CD14-positive monocyte (primary cell): ENCODE measurements at regions not wholly inside any gene's neighbourhood (a gene's known extent, or its start where the extent isn't known, plus 50 kb on each side); places are given as distances from the start of the nearest gene placed in this dataset.

ENCODE experiments used
- DNase-seq, 3 donors: peaks; one replicate each; pipeline ENCODE4 v3.0.0-alpha.2; 2011 to 2022
- H2AFZ ChIP-seq: 2 replicates; pipeline ENCODE4 v1.6.0; 2012; ENCODE audit warnings: mild to moderate bottlenecking, low read depth, low read length, inconsistent platforms; ENCODE audit not compliant: insufficient read depth, poor library complexity, severe bottlenecking
- H3K27ac ChIP-seq, 2 donors: 1 replicate in 1 of 2; 2 replicates in 1 of 2; pipeline ENCODE4 v1.5.1; 2012 to 2013; ENCODE audit warnings: low read length in 2 of 2, control low read depth in 1 of 2, inconsistent platforms in 1 of 2, low read depth in 1 of 2, mild to moderate bottlenecking in 1 of 2
- H3K27me3 ChIP-seq, 2 donors: one replicate each; pipeline versions ENCODE4 v1.6.0 to v1.6.1; 2011 to 2013; ENCODE audit warnings: low read length in 2 of 2; ENCODE audit not compliant: control insufficient read depth in 2 of 2, insufficient read depth in 2 of 2
- H3K36me3 ChIP-seq, 2 donors: replicated peaks in 1 of 2; 1 replicate in 1 of 2; 2 replicates in 1 of 2; pipeline versions ENCODE4 v1.5.1 to v1.6.1; 2012 to 2013; ENCODE audit warnings: low read length in 2 of 2, control low read depth in 1 of 2, inconsistent platforms in 1 of 2, mild to moderate bottlenecking in 1 of 2; ENCODE audit not compliant: insufficient read depth in 2 of 2, control insufficient read depth in 1 of 2
- H3K4me1 ChIP-seq, 2 donors: 1 replicate in 1 of 2; 2 replicates in 1 of 2; pipeline versions ENCODE4 v1.5.1 to v1.6.1; 2012 to 2013; ENCODE audit warnings: low read length in 2 of 2, control low read depth in 1 of 2, inconsistent platforms in 1 of 2, mild to moderate bottlenecking in 1 of 2, moderate library complexity in 1 of 2; ENCODE audit not compliant: insufficient read depth in 2 of 2, control insufficient read depth in 1 of 2
- H3K4me2 ChIP-seq: replicated peaks from 2 replicates; pipeline ENCODE3; 2012; ENCODE audit warnings: low read length, moderate library complexity, mild to moderate bottlenecking; ENCODE audit not compliant: poor library complexity, severe bottlenecking; ENCODE audit errors: extremely low read depth
- H3K4me3 ChIP-seq, 3 experiments: fragments of 200-600 bp in 1 of 3; sonication (generic) in 1 of 3; replicated peaks in 1 of 3; 1 replicate in 2 of 3; 2 replicates in 1 of 3; pipeline ENCODE4 v1.5.1; 2011 to 2013; ENCODE audit warnings: low read length in 3 of 3, mild to moderate bottlenecking in 3 of 3, control low read depth in 2 of 3, low read depth in 2 of 3, inconsistent platforms in 1 of 3, moderate library complexity in 1 of 3
- H3K79me2 ChIP-seq: 2 replicates; pipeline ENCODE4 v1.6.0; 2012; ENCODE audit warnings: mild to moderate bottlenecking, control low read depth, inconsistent platforms, low read length, moderate library complexity; ENCODE audit not compliant: insufficient read depth
- H3K9ac ChIP-seq: 2 replicates; pipeline ENCODE4 v1.6.0; 2017; ENCODE audit warnings: low read length, mild to moderate bottlenecking; ENCODE audit not compliant: insufficient read depth, poor library complexity, severe bottlenecking
- H3K9me3 ChIP-seq, 2 donors: replicated peaks in 1 of 2; 1 replicate in 1 of 2; 2 replicates in 1 of 2; pipeline versions ENCODE4 v1.5.1 to v1.6.1; 2012 to 2013; ENCODE audit warnings: low read length in 2 of 2, control low read depth in 1 of 2; ENCODE audit not compliant: control insufficient read depth in 1 of 2, insufficient read depth in 1 of 2
- H4K20me1 ChIP-seq: 2 replicates; pipeline ENCODE4 v1.6.0; 2012; ENCODE audit warnings: mild to moderate bottlenecking, low read length, control low read depth, moderate library complexity; ENCODE audit not compliant: insufficient read depth
- H3K27ac Mint-ChIP-seq, 7 donors: one replicate each; pipeline ENCODE4 v1.8.0; 2020; ENCODE audit warnings: mild to moderate bottlenecking in 7 of 7, mixed read lengths in 7 of 7, moderate library complexity in 6 of 7, inconsistent platforms in 2 of 7
- H3K27me3 Mint-ChIP-seq, 3 donors: one replicate each; pipeline ENCODE4 v1.8.0; 2021 to 2022; ENCODE audit warnings: low read depth in 3 of 3, mild to moderate bottlenecking in 3 of 3, mixed read lengths in 3 of 3, moderate library complexity in 3 of 3, inconsistent platforms in 1 of 3
- H3K36me3 Mint-ChIP-seq, 2 donors: one replicate each; pipeline ENCODE4 v1.8.0; 2020; ENCODE audit warnings: mixed read lengths in 2 of 2, inconsistent platforms in 1 of 2, mild to moderate bottlenecking in 1 of 2
- H3K4me1 Mint-ChIP-seq: one replicate; pipeline ENCODE4 v1.8.0; 2020; ENCODE audit warnings: mild to moderate bottlenecking, mixed read lengths
- H3K4me3 Mint-ChIP-seq, 2 donors: one replicate each; pipeline ENCODE4 v1.8.0; 2020; ENCODE audit warnings: mild to moderate bottlenecking in 2 of 2, mixed read lengths in 2 of 2, moderate library complexity in 1 of 2
- H3K9me3 Mint-ChIP-seq, 7 donors: one replicate each; pipeline ENCODE4 v1.8.0; 2020 to 2022; ENCODE audit warnings: mixed read lengths in 7 of 7, mild to moderate bottlenecking in 6 of 7, moderate library complexity in 6 of 7, inconsistent platforms in 2 of 7
- CTCF ChIP-seq: fragments of 200-600 bp; IDR thresholded peaks from one replicate; pipeline ENCODE4 v1.8.0; 2022; ENCODE audit warnings: antibody characterized with exemption, mild to moderate bottlenecking
- WGBS: methylation state at CpG from one replicate; pipeline ENCODE4 v1.1.5; 2013; ENCODE audit warnings: missing lambda C conversion rate; ENCODE audit not compliant: insufficient coverage; 5-methylcytosine and 5-hydroxymethylcytosine counted together
- intact Hi-C, 2 donors: fragments of 100-400 bp; cut with micrococcal nuclease; formaldehyde crosslinking; loops; one replicate each; pipeline versions ENCODE4 v1.15.0 to v1.15.1; 2023

- Histone ChIP-seq H3K4me3 (no peak overlapping the region), H3K27me3 (no peaks in the 10 kb centered on the region), H3K4me1 (no peaks in the 10 kb centered on the region), H3K79me2 (no peaks in the 10 kb centered on the region), H3K36me3 (no peaks in the 10 kb centered on the region), H3K27ac (no peak overlapping the region), H3K4me2 (no peak overlapping the region), H2AFZ (no peak overlapping the region), H3K9ac (no peak overlapping the region), H3K9me3 (no peaks in the 10 kb centered on the region), H4K20me1 (no peaks in the 10 kb centered on the region)
- Mint-ChIP-seq H3K27me3 (peaks cover 2 to 3% (median 3%) of the 10 kb centered on the region in 3 donors), H3K9me3 (peaks cover 0 to 5% (median 0%) of the 10 kb centered on the region in 7 donors), H3K4me1 (no peaks in the 10 kb centered on the region), H3K36me3 (no peaks in the 10 kb centered on the region), H3K4me3 (no peak overlapping the region), H3K27ac (no peak overlapping the region)
- TF ChIP-seq CTCF, result no peak
- intact Hi-C loops, result no loop called here
- 100% methylated on average over 3 of the region's 5 CpGs for WGBS
- DNase-seq, result no peak
Measured at GRCh38 chr5:39775797-39776365, 351.1 kb upstream of the DAB2 start.

- no peak overlapping the region for H3K4me3 Mint-ChIP-seq
- no peaks in the 10 kb centered on the region for H3K4me1 Mint-ChIP-seq
- no peak for DNase-seq
- TF ChIP-seq CTCF, result no peak
- H3K9me3 Mint-ChIP-seq, result peaks cover 0 to 5% (median 0%) of the 10 kb centered on the region in 7 donors
- H3K4me3 ChIP-seq, result no peak overlapping the region
- WGBS, result no CpG with 5 or more reads among the region's 2 CpGs
- intact Hi-C loops, result no loop called here
- H3K4me2 ChIP-seq, result no peak overlapping the region
- no peak overlapping the region for H2AFZ ChIP-seq
- H3K27ac ChIP-seq, result no peak overlapping the region
- no peaks in the 10 kb centered on the region for H3K36me3 ChIP-seq
- no peaks in the 10 kb centered on the region for H3K27me3 ChIP-seq
- no peaks in the 10 kb centered on the region for H3K79me2 ChIP-seq
- H3K9me3 ChIP-seq, result no peaks in the 10 kb centered on the region
- H3K27me3 Mint-ChIP-seq, result peaks cover 2 to 3% (median 3%) of the 10 kb centered on the region in 3 donors
- no peak overlapping the region for H3K27ac Mint-ChIP-seq
- H4K20me1 ChIP-seq, result no peaks in the 10 kb centered on the region
- no peaks in the 10 kb centered on the region for H3K36me3 Mint-ChIP-seq
- no peaks in the 10 kb centered on the region for H3K4me1 ChIP-seq
- no peak overlapping the region for H3K9ac ChIP-seq
Measured at GRCh38 chr5:39775086-39775796, 350.5 kb upstream of the DAB2 start.
